A549 (cell line): ENCODE measurements at regions not wholly inside any gene's neighbourhood (a gene's known extent, or its start where the extent isn't known, plus 50 kb on each side); places are given as distances from the start of the nearest gene placed in this dataset.

ENCODE experiments used
- ATAC-seq, 2 experiments: fragments of 200-7000 bp in 1 of 2; fragments of >200 bp in 1 of 2; cut with Nextera tagmentation in 1 of 2; cut with Tn5 transposase in 1 of 2; 3 replicates each; pipeline versions ENCODE4 v1.8.0 to v1.9.1; 2018 to 2020; ENCODE audit warnings: mild to moderate bottlenecking in 1 of 2, moderate library complexity in 1 of 2
- CTCF ChIA-PET: fragments of 300-600 bp; sonication (Branson Sonifier 250); formaldehyde crosslinking; extraction: SDS; loops from one replicate; lab custom pipeline; 2021; ENCODE audit warnings: antibody characterized with exemption, inconsistent platforms; lab: Yijun Ruan, JAX
- POLR2A ChIA-PET: fragments of 350-600 bp; formaldehyde crosslinking; extraction: SDS; loops from one replicate; lab custom pipeline; 2021; ENCODE audit warnings: antibody characterized with exemption, inconsistent platforms; lab: Yijun Ruan, JAX
- DNase-seq, 2 experiments: peaks; one replicate each; pipeline versions ENCODE4 v3.0.0 to v3.0.0-alpha.2; 2011 to 2016; ENCODE audit warnings: low read depth in 1 of 2, low spot score in 1 of 2
- FAIRE-seq: peaks from 2 replicates; lab custom pipeline; 2011; peaks lifted over from hg19 to GRCh38; lab: Jason Lieb, UNC
- H3K27ac ChIP-seq, 2 experiments: fragments of >200 bp; sonication (Bioruptor Twin); formaldehyde crosslinking; 3 replicates each; pipeline ENCODE4 v1.5.1; 2016 to 2017
- H3K4me1 ChIP-seq: fragments of >200 bp; sonication (Bioruptor Twin); formaldehyde crosslinking; 3 replicates; pipeline ENCODE4 v1.6.1; 2016
- H3K4me2 ChIP-seq: fragments of >200 bp; sonication (Bioruptor Twin); formaldehyde crosslinking; 3 replicates; pipeline ENCODE4 v1.6.1; 2016
- H3K4me3 ChIP-seq: fragments of >200 bp; sonication (Bioruptor Twin); formaldehyde crosslinking; 3 replicates; pipeline ENCODE4 v1.5.1; 2016
- H3K9me3 ChIP-seq: fragments of >200 bp; sonication (Bioruptor Twin); formaldehyde crosslinking; 3 replicates; pipeline ENCODE4 v1.6.1; 2016
- CBX2 ChIP-seq: fragments of 200-600 bp; sonication (generic); IDR thresholded peaks from 2 replicates; pipeline ENCODE4 v1.6.1; 2016; ENCODE audit warnings: low read depth, mild to moderate bottlenecking, borderline replicate concordance
- CBX8 ChIP-seq: fragments of 200-600 bp; sonication (generic); IDR thresholded peaks from 2 replicates; pipeline ENCODE4 v1.6.1; 2016
- CEBPB ChIP-seq, 2 experiments: fragments of >200 bp in 1 of 2; sonication (Bioruptor Twin) in 1 of 2; formaldehyde crosslinking in 1 of 2; IDR thresholded peaks; 2 replicates each; pipeline ENCODE4 v1.6.1; 2012 to 2016
- EHF ChIP-seq: fragments of 250-450 bp; sonication (Bioruptor Pico); IDR thresholded peaks from 2 replicates; pipeline ENCODE4 v1.5.0; 2020; ENCODE audit warnings: mild to moderate bottlenecking
- ELK1 ChIP-seq: fragments of 150-350 bp; IDR thresholded peaks from 2 replicates; pipeline ENCODE4 v1.6.1; 2014; ENCODE audit warnings: low read depth, mild to moderate bottlenecking, low read length
- EP300 ChIP-seq, 2 experiments: fragments of >200 bp; sonication (Bioruptor Twin); formaldehyde crosslinking; IDR thresholded peaks; 2 replicates in 1 of 2; 3 replicates in 1 of 2; pipeline ENCODE4 v1.6.1; 2016 to 2017
- FOSB ChIP-seq: fragments of 250-450 bp; sonication (Bioruptor Pico); IDR thresholded peaks from 2 replicates; pipeline ENCODE4 v1.5.0; 2020; ENCODE audit warnings: mild to moderate bottlenecking, moderate library complexity
- FOXS1 ChIP-seq: fragments of 250-450 bp; sonication (Bioruptor Pico); IDR thresholded peaks from 2 replicates; pipeline ENCODE4 v1.5.0; 2020; ENCODE audit warnings: mild to moderate bottlenecking, moderate library complexity
- HES2 ChIP-seq: fragments of >200 bp; sonication (Bioruptor Twin); formaldehyde crosslinking; IDR thresholded peaks from 2 replicates; pipeline ENCODE4 v1.6.1; 2016
- HOXB5 ChIP-seq: fragments of 250-450 bp; sonication (Bioruptor Pico); IDR thresholded peaks from 2 replicates; pipeline ENCODE4 v1.5.0; 2020; ENCODE audit warnings: mild to moderate bottlenecking, moderate library complexity
- JUN ChIP-seq, 2 experiments: fragments of >200 bp; sonication (Bioruptor Twin); formaldehyde crosslinking; IDR thresholded peaks; 2 replicates in 1 of 2; 3 replicates in 1 of 2; pipeline ENCODE4 v1.6.1; 2016 to 2017
- MAFK ChIP-seq: fragments of 450-650 bp; IDR thresholded peaks from 2 replicates; pipeline ENCODE4 v1.6.1; 2014; ENCODE audit not compliant: partially characterized antibody
- NPAS2 ChIP-seq: fragments of 250-450 bp; sonication (Bioruptor Pico); IDR thresholded peaks from 2 replicates; pipeline ENCODE4 v1.8.0; 2022; ENCODE audit warnings: mild to moderate bottlenecking, moderate library complexity, borderline replicate concordance
- NR3C1 ChIP-seq: fragments of >200 bp; sonication (Bioruptor Twin); formaldehyde crosslinking; IDR thresholded peaks from 3 replicates; pipeline ENCODE4 v1.6.1; 2017
- PBX3 ChIP-seq: IDR thresholded peaks from 2 replicates; pipeline ENCODE4 v1.6.1; 2012
- POLR2A ChIP-seq: IDR thresholded peaks from 2 replicates; pipeline ENCODE4 v1.6.1; 2012; ENCODE audit warnings: mild to moderate bottlenecking, low read length
- RNF2 ChIP-seq: fragments of 200-600 bp; sonication (generic); IDR thresholded peaks from 2 replicates; pipeline ENCODE4 v1.6.1; 2016; ENCODE audit warnings: low read depth, mild to moderate bottlenecking, antibody characterized with exemption, moderate library complexity, borderline replicate concordance
- TFCP2L1 ChIP-seq: fragments of 250-450 bp; sonication (Bioruptor Pico); IDR thresholded peaks from 2 replicates; pipeline ENCODE4 v1.5.0; 2021; ENCODE audit warnings: mild to moderate bottlenecking
- TP53 ChIP-seq: fragments of 250-450 bp; sonication (Bioruptor Pico); IDR thresholded peaks from 2 replicates; pipeline ENCODE4 v1.5.0; 2021; ENCODE audit warnings: mild to moderate bottlenecking, moderate library complexity
- ZC3H11A ChIP-seq: fragments of 450-650 bp; IDR thresholded peaks from 2 replicates; pipeline ENCODE4 v1.6.1; 2014; ENCODE audit warnings: antibody characterized with exemption, mild to moderate bottlenecking
- ZFP36 ChIP-seq: fragments of 450-650 bp; IDR thresholded peaks from 2 replicates; pipeline ENCODE4 v1.6.1; 2014; ENCODE audit warnings: borderline replicate concordance; ENCODE audit not compliant: partially characterized antibody
- ZNF302 ChIP-seq: fragments of 250-450 bp; sonication (Bioruptor Pico); IDR thresholded peaks from 2 replicates; pipeline ENCODE4 v1.9.0; 2021; ENCODE audit warnings: inconsistent platforms, mild to moderate bottlenecking, moderate library complexity
- ZSCAN20 ChIP-seq: fragments of 250-450 bp; sonication (Bioruptor Pico); IDR thresholded peaks from 2 replicates; pipeline ENCODE4 v1.8.0; 2022; ENCODE audit warnings: mild to moderate bottlenecking, moderate library complexity
- WGBS: methylation state at CpG from one replicate; pipeline ENCODE4 v1.1.6; 2017; ENCODE audit errors: missing lambda C conversion rate; 5-methylcytosine and 5-hydroxymethylcytosine counted together
- TF ChIP-seq, protein P1 (sequence below): fragments of 450-650 bp; IDR thresholded peaks from 2 replicates; pipeline ENCODE4 v1.6.1; 2014; ENCODE audit warnings: antibody characterized with exemption

GRCh38 chrX:150158554-150159332 is 204.4 kb upstream of the MAMLD1 start:
- no peak overlapping the region for H3K4me3 ChIP-seq
- FAIRE-seq, result no peak
- DNase-seq, result no peak
- H3K27ac ChIP-seq, result no peak overlapping the region
- ATAC-seq, result no peak
- TF ChIP-seq ZNF302 (CRISPR knock-in tag), result no peak
- TF ChIP-seq ZFP36, result no peak
- no peak for TF ChIP-seq HES2
- TF ChIP-seq EHF (CRISPR knock-in tag), result no peak
- TF ChIP-seq TFCP2L1 (CRISPR knock-in tag), result no peak
- no peaks in the 10 kb centered on the region for H3K9me3 ChIP-seq
- WGBS, result 88% methylated on average over 5 of the region's 9 CpGs
- H3K4me2 ChIP-seq, result no peak overlapping the region
- ChIA-PET POLR2A (no interaction called here), CTCF (interaction anchor here (1.3 kb wide), 1 partner anchor 9 kb away, joined by 3 read pairs; no protein-coding TSS in a partner anchor)
- peaks cover 32% of the 10 kb centered on the region for H3K4me1 ChIP-seq

GRCh38 chrX:150159537-150159936 is 203.6 kb upstream of the MAMLD1 start:
- ATAC-seq (no peak), DNase-seq (no peak), FAIRE-seq (peak; percentile 39)
- TF ChIP-seq CEBPB (IDR thresholded peaks at IDR 0.05), result no peak
- no peak for TF ChIP-seq JUN (IDR thresholded peaks at IDR 0.05)
- TF ChIP-seq NPAS2 (CRISPR knock-in tag), result no peak
- TF ChIP-seq FOSB, result no peak
- TF ChIP-seq FOXS1 (CRISPR knock-in tag), result no peak
- TF ChIP-seq ZSCAN20, result no peak
- TF ChIP-seq, protein P1, sequence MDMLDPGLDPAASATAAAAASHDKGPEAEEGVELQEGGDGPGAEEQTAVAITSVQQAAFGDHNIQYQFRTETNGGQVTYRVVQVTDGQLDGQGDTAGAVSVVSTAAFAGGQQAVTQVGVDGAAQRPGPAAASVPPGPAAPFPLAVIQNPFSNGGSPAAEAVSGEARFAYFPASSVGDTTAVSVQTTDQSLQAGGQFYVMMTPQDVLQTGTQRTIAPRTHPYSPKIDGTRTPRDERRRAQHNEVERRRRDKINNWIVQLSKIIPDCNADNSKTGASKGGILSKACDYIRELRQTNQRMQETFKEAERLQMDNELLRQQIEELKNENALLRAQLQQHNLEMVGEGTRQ, result no peak
- no peak for TF ChIP-seq CBX2
- no peak for TF ChIP-seq NR3C1
- no peak for TF ChIP-seq EP300 (IDR thresholded peaks at IDR 0.05)
- no peak for TF ChIP-seq POLR2A
- no peak for TF ChIP-seq PBX3
- no peak for TF ChIP-seq ELK1
- no peak for TF ChIP-seq CBX8
- no peak for TF ChIP-seq MAFK
- no peak for TF ChIP-seq RNF2
- no peak for TF ChIP-seq HOXB5 (CRISPR knock-in tag)
- no peak for TF ChIP-seq TP53
- TF ChIP-seq ZC3H11A, result no peak
- Histone ChIP-seq H3K27ac (no peak overlapping the region), H3K9me3 (no peaks in the 10 kb centered on the region), H3K4me2 (no peak overlapping the region), H3K4me3 (no peak overlapping the region), H3K4me1 (peaks cover 32% of the 10 kb centered on the region)
- POLR2A ChIA-PET, result no interaction called here
- CTCF ChIA-PET, result interaction anchor here (1.3 kb wide), 1 partner anchor 8 kb away, joined by 3 read pairs; no protein-coding TSS in a partner anchor
- WGBS, result 84% methylated on average over 3 of the region's 3 CpGs
